Nephron progenitor cell (in vitro differentiated cells): ENCODE measurements at regions not wholly inside any gene's neighbourhood (a gene's known extent, or its start where the extent isn't known, plus 50 kb on each side); places are given as distances from the start of the nearest gene placed in this dataset.
A peak's percentile ranks its signal among the peaks of the same experiment; 100 is the strongest.

Experiments used
- DNase-seq: peaks from one replicate; pipeline ENCODE4 v3.0.0; 2021
- H3K27ac Mint-ChIP-seq: 2 replicates; pipeline ENCODE4 v1.8.0; 2021; ENCODE audit warnings: mild to moderate bottlenecking, moderate library complexity, mixed read lengths
- H3K27me3 Mint-ChIP-seq: 2 replicates; pipeline ENCODE4 v1.8.0; 2021; ENCODE audit warnings: mild to moderate bottlenecking, low read depth, mixed read lengths; ENCODE audit not compliant: poor library complexity
- H3K36me3 Mint-ChIP-seq: 2 replicates; pipeline ENCODE4 v1.8.0; 2021; ENCODE audit warnings: low read depth, mixed read lengths
- H3K4me1 Mint-ChIP-seq: 2 replicates; pipeline ENCODE4 v1.8.0; 2021; ENCODE audit warnings: mixed read lengths
- H3K4me3 Mint-ChIP-seq: 2 replicates; pipeline ENCODE4 v1.8.0; 2021; ENCODE audit warnings: mild to moderate bottlenecking, moderate library complexity, mixed read lengths
- H3K9me3 Mint-ChIP-seq: 2 replicates; pipeline ENCODE4 v1.8.0; 2021; ENCODE audit warnings: mild to moderate bottlenecking, moderate library complexity, mixed read lengths
- TF ChIP-seq, protein P1 (sequence below): fragments of 200-600 bp; sonication (generic); IDR thresholded peaks from 2 replicates; pipeline ENCODE4 v1.5.0; 2021; ENCODE audit warnings: antibody characterized with exemption

DNA sequence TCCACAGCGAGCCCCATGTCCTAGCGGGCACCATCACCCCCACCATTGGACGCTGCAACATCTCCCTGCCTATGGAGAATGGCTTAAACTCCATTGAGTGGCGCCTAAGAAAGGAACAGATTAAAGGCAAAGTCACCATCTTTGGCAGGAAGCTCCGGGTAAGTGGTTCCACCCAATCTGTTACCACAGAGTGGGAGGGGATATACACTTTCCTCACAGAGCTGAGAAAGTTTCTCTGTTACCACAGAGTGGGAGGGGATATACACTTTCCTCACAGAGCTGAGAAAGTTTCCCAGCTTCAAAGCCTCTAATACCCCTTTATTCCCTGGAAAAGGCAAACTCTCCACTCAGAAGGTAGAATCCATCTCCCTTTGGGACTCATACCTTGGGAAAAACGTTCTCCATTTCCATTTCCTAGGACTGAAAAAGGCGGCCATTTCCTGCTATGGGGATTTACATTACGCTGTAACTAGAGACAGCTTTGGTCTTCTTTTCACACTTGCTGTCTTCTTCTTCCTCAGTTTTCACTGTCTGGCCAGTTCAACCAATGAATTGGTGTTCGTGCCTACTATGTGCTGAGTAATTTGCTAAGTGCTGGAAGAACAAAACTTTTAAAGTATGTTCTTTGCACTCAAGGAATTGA, 63.4 kb upstream of the WWC1 start:
- TF ChIP-seq, protein P1, sequence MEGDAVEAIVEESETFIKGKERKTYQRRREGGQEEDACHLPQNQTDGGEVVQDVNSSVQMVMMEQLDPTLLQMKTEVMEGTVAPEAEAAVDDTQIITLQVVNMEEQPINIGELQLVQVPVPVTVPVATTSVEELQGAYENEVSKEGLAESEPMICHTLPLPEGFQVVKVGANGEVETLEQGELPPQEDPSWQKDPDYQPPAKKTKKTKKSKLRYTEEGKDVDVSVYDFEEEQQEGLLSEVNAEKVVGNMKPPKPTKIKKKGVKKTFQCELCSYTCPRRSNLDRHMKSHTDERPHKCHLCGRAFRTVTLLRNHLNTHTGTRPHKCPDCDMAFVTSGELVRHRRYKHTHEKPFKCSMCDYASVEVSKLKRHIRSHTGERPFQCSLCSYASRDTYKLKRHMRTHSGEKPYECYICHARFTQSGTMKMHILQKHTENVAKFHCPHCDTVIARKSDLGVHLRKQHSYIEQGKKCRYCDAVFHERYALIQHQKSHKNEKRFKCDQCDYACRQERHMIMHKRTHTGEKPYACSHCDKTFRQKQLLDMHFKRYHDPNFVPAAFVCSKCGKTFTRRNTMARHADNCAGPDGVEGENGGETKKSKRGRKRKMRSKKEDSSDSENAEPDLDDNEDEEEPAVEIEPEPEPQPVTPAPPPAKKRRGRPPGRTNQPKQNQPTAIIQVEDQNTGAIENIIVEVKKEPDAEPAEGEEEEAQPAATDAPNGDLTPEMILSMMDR: no peak
- H3K9me3 Mint-ChIP-seq: no peaks in the 10 kb centered on the region
- DNase-seq: no peak
- no peak overlapping the region for H3K4me3 Mint-ChIP-seq
- peaks cover 8% of the 10 kb centered on the region for H3K27me3 Mint-ChIP-seq
- peaks cover 7% of the 10 kb centered on the region for H3K36me3 Mint-ChIP-seq
- peaks cover 37% of the 10 kb centered on the region for H3K4me1 Mint-ChIP-seq
- no peak overlapping the region for H3K27ac Mint-ChIP-seq

DNA sequence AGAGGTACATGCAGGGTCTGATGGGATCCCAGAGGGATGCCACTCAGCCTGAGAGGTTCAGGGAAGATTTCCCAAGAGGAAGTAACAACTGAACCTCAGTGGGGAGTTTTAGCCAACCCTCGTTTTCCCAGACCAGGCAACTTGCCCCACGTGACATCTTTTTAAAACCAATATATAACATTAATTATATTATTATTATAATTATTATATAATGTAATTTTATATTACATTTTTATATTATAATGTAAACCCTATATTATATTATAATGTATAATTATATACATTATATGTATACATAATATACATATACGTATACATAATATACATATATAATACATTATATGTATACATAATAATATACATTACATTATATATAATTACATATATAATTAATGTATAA, 62.8 kb upstream of the WWC1 start:
- DNase-seq: no peak
- no peaks in the 10 kb centered on the region for H3K9me3 Mint-ChIP-seq

DNA sequence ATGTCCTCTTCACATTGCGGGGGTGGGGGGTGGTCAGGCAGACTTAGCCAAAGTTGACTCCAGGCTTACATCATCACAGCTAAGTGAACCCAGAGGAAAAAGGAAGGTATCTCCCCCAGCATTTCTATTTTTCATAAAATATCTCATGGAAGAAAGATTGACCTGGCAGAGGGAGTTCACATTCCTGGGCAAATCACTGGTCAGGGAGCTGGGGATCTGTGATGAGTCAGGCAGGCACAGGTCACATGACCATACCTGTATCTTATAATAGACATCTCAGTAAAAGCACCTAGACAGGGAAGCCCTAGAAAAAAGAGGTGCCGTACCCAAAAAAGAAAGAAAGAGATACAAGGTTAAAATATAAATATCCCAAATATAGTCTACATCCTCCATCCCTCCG, 57.3 kb upstream of the WWC1 start:
- peaks cover 7% of the 10 kb centered on the region for H3K36me3 Mint-ChIP-seq
- H3K9me3 Mint-ChIP-seq: no peaks in the 10 kb centered on the region
- TF ChIP-seq, protein P1: no peak
- DNase-seq: no peak
- H3K4me3 Mint-ChIP-seq: no peak overlapping the region
- peak overlapping the region; percentile 17 for H3K27ac Mint-ChIP-seq
- H3K4me1 Mint-ChIP-seq: peaks cover 37% of the 10 kb centered on the region
- peaks cover 3% of the 10 kb centered on the region for H3K27me3 Mint-ChIP-seq

More for the DNA sequence above, 62.8 kb upstream of the WWC1 start:
- TF ChIP-seq, protein P1: no peak
- H3K4me3 Mint-ChIP-seq: no peak overlapping the region
- H3K27me3 Mint-ChIP-seq: peaks cover 8% of the 10 kb centered on the region
- H3K4me1 Mint-ChIP-seq: peaks cover 37% of the 10 kb centered on the region
- H3K36me3 Mint-ChIP-seq: peaks cover 7% of the 10 kb centered on the region
- H3K27ac Mint-ChIP-seq: no peak overlapping the region

DNA sequence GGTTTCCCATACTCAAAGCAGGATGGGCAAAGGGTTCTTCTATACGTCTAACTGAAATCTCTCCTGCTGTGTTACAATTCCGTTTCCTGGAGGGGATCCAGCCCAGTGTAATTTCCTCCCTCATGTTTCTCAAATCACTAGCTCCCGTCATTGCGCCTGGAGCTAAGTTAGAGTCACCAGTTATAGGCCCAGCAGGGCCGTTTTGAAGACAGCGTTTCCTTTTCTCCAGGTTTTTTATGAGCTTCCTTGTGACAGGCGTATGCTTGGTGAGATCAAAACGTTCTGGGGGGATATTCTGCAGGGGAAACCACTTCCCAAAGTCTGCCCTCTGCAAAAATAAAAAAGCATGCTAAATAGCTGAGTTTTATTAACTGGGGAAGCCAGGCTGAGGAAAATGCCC, 53.0 kb upstream of the WWC1 start:
- Mint-ChIP-seq H3K4me3 (peak overlapping the region; percentile 11), H3K27ac (peak overlapping the region; percentile 97), H3K36me3 (no peaks in the 10 kb centered on the region), H3K4me1 (peaks cover 49% of the 10 kb centered on the region), H3K9me3 (no peaks in the 10 kb centered on the region), H3K27me3 (no peaks in the 10 kb centered on the region)
- no peak for DNase-seq
- TF ChIP-seq, protein P1: no peak

DNA sequence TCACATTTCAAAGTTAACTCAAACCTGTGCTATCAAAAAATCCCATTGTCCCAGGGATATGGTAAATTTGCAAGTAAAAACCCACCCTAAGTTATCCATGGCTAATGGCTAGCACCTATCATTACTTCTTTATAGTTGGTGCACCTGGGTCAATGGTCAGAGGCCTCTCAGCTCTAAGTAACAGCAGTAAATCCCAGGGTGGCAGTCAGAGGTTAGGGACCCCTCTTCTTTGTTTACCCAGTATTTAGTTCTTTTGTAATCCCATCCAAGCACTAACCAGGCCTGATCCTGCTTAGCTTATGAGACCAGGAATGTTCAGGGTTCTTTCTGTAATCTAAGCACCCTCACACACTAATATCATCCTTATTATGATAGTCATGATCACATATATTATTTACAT, 52.1 kb upstream of the WWC1 start:
- peaks cover 42% of the 10 kb centered on the region for H3K4me1 Mint-ChIP-seq
- H3K9me3 Mint-ChIP-seq: no peaks in the 10 kb centered on the region
- peak overlapping the region; percentile 97 for H3K27ac Mint-ChIP-seq
- DNase-seq: no peak
- H3K4me3 Mint-ChIP-seq: no peak overlapping the region
- TF ChIP-seq, protein P1: no peak
- no peaks in the 10 kb centered on the region for H3K36me3 Mint-ChIP-seq
- H3K27me3 Mint-ChIP-seq: no peaks in the 10 kb centered on the region
